ENCODE measurements at regions not wholly inside any gene's neighbourhood (a gene's known extent, or its start where the extent isn't known, plus 50 kb on each side); places are given as distances from the start of the nearest gene placed in this dataset.

GRCh38 chr1:56396581-56396980 lies 182.8 kb downstream of the PLPP3 start:
- TF ChIP-seq EZH2phosphoT487 (IDR thresholded peaks at IDR 0.05; ENCODE audit: insufficient read depth, low read depth) (no peak), EZH2 (IDR thresholded peaks at IDR 0.05; ENCODE audit: insufficient read depth, poor library complexity, severe bottlenecking) (no peak)
